HG02970 (cell line): ENCODE measurements at regions not wholly inside any gene's neighbourhood (a gene's known extent, or its start where the extent isn't known, plus 50 kb on each side); places are given as distances from the start of the nearest gene placed in this dataset.

Experiments used
- ATAC-seq: cut with Tn5 transposase; IDR thresholded peaks from one replicate; pipeline ENCODE4 v1.9.1; 2021; ENCODE audit warnings: mild to moderate bottlenecking, moderate library complexity, moderate number of reproducible peaks; ENCODE audit not compliant: unreplicated experiment, low FRiP score

DNA sequence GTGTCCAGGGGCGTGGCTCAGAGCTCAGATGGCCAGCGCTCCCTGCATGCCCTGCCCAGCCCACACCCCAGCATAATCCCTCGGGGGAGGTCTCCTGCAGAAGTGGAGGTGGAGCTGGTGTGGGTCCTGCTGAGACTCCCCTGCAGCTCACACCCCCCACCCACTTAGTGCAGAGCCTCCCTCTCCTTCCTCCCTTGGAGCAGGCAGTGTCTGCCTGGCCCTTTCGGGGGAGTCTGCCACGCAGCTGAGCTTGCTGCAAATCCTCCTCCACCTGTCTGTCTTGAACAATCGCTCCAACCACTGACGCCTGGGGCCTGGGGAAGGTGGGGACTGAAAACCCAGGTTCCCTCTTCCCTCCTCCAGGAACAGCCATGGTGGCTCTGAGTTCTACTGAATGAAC, 219.7 kb upstream of the PPP2R2D start:
- no peak for ATAC-seq

DNA sequence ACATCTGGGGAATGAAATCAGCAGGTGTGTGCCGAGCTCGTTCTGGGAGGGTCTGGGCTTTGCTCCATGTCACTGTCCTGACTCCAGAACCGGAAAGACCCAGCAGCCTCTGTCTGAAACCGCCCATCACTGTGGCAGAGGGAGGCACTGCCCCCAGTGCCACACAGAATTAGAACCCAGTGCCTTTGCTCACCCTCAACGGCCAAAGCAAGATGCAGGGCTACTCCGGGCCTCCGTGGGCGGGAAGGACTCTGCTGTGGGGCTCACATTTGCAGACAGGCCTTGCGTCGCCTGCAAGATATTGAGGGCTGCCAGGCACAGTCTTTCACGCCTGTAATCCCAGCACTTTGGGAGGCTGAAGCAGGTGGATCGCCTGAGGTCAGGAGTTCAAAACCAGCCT, 219.2 kb upstream of the PPP2R2D start:
- no peak for ATAC-seq

DNA sequence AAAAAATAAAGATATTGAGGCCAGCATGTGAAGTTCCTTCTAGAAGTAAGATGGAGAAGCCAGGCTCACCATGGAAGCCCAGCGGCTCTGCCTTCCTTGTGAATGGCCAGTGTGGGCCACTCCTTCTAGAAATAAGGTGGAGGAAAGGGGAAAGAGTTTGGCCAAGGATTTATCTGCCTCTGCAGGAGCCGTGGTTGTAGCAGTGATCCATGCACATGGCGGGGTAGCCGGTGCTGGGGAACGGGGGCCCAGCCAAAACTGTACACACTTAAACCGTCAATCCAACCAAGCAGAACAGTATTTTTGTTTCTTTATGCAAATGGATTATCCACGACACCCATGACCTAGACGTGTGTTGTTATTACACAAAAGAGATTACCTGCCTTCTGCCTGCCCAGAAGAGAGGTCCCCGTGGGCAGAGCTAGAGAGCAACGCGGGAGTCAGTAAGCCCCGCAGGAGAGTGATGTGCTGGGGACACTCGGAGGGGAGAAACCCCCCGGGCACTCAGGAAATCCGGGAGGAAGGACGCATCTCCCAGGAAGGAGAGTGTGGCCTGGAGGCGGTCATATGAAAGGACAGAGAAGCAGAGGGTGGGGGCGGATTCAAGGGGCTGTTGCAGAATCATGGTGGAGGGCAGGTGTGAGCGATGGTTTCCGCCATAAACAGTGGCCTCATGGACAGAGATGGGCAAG, 218.4 kb upstream of the PPP2R2D start:
- no peak for ATAC-seq

DNA sequence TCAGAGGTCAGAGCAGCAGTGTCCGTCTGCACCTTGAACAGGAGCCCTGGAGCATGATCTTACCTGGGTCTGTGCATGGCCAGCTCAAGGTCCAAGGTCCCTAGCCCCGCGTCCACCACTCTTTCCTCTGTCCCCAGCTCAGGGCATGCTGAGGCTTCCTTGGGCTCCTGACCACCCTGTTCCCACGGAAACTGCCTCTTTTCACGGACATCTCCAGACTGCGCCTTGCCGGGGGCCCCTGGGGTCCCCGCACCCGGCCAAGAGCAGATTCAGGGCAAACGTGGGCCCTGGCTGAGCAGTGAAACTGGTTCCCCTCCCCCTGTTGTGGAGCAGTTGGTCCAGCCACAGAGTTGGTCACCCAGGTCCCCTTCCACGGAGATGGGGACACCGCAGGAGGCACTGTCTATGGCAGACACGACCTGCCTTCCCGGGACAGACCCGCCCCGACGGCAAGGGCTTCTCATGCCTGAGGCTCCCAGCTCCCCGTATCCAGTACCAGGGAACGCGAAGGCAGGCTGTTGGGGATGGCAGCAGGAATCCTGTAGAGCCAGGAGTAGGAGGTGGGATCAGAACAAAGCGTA, 217.4 kb upstream of the PPP2R2D start:
- ATAC-seq, result no peak

DNA sequence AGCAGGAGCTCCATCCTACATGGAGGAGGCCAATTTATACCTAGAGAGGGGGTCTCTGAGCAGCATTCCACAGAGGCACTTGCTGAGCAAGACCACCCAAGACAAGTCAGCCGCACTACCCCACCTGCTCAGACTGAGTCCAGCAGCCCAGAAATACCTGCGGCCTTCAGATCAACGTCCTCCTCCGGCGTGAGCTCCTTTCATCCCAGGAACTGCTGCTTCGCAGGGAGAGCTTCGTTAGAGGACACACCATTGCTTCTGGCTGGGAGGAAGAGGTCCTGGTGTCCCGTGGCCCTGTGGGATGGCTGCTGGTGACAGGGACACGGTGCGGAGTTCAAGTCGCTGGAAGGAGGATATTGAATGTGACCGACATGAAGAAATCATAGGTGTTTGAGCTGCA, 216.9 kb upstream of the PPP2R2D start:
- no peak for ATAC-seq

DNA sequence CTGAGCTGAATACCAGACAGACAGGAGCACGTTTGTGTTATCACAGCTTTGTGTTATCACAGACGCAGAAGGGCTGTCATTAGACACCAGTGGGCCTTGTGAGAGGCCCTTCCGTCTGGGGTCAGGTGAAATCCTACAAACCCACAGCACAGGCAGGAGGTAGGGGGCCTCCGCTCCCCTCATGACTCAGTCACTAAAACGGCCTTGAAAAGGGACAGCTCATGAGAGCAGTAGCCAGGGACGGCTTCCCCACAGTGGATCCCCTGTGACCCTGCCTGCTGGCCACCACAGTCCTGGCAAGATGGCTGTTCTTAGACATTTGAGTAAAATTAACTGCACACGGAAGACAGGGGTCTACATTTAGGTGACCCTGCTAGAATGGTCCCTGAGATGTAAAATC, 215.8 kb upstream of the PPP2R2D start:
- ATAC-seq, result no peak

DNA sequence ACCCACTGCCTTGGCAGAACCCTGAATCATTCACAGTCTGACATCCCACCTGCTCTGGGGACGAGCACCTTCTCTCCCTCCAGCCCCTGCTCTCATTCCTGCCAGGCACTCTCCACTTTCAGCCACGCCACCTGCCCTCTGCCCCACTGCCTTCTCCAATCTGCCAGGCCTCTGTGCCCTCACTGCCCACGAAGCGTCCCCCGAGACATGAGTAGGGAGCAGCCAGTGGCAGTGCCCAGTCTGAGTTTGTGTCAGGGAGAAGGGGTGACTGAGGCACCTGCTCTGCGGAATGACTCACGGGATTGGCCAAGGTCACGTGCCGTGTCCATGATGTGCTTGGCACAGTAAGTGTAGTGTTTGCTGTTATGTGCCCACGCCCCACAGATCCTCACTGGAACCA, 215.2 kb upstream of the PPP2R2D start:
- ATAC-seq, result no peak

DNA sequence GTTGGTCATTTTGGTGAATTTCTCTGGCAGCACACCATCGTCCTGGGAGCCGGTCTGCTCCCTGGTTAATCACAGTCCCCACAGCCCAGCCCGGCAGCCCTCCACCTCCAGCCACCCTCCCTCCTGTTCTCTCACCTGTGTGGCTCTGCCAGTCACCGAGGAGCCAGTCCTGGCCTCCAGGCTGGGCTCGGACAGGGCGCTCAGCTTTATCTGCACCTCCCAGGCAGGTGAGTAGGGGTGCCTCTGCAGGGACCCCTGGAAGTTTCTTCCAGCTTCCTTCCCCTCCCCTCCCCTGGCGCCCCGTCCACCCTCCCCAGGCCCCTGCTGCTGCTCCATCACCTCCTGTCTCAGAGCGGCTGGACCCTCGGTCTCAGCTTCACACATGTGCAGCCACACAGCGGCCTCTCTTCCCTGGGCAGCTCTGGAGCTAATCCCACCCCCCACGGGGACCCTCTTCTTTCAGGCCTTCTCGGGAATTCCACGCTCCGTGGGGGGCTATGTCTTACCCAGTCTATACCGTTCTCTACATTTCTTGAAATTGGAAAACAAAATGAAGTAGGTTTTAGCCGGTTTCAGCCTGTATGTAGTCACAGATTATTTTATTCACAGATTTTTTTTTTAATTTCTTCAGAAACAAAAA, 213.9 kb upstream of the PPP2R2D start:
- ATAC-seq, result no peak

DNA sequence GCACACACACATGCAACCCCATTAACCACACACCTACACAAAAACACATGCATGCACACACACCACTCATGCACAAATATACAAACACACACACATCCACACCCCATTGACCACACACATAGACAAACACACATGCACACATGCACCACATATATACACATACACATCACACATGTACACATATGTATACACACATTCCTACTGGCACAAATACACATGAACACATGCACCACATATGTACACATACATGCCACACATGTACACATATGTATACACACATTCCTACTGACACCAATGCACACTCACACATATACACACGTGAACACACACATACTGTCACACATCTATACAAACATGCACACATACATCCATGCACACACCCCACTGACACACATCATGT, 212.5 kb upstream of the PPP2R2D start:
- no peak for ATAC-seq

DNA sequence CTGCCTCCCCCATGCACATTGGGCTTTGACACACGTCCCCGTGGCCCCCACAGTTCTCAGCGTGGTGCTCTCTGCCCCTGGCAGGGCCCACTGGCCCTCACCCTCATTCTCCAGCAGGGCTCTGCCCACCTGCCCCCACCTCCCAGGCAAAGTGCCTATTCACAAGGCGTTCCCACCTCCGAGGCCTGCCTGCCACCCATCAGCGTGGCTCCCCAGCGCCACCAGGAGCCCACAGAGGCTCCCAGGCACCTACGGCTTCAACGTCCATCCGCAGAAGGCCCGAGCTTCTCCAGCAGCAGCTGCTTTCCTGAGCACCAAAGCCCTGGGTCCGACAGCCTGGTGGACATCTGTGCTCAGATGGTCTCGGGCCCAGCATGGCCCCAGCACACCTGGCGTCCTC, 211.8 kb upstream of the PPP2R2D start:
- ATAC-seq, result no peak

DNA sequence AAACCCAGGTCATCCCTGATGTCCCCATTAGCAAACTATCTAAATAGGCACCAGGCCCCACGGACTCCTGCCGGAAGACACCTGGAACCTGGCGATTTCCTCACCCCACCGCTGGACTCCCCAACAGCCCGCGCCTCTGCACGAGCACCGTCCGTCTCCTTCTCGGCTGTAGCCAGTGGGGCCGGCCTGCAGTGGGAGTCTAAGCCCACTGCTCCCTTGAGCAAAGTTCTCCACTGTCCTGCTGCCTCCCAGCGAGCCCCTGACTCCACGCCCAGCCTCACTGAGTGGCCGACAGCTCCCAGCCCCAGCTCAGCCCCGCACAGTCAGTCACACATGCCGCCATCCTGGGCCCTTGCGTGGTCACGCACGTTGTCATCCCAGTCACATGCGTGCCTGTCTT, 211.3 kb upstream of the PPP2R2D start:
- ATAC-seq, result no peak

DNA sequence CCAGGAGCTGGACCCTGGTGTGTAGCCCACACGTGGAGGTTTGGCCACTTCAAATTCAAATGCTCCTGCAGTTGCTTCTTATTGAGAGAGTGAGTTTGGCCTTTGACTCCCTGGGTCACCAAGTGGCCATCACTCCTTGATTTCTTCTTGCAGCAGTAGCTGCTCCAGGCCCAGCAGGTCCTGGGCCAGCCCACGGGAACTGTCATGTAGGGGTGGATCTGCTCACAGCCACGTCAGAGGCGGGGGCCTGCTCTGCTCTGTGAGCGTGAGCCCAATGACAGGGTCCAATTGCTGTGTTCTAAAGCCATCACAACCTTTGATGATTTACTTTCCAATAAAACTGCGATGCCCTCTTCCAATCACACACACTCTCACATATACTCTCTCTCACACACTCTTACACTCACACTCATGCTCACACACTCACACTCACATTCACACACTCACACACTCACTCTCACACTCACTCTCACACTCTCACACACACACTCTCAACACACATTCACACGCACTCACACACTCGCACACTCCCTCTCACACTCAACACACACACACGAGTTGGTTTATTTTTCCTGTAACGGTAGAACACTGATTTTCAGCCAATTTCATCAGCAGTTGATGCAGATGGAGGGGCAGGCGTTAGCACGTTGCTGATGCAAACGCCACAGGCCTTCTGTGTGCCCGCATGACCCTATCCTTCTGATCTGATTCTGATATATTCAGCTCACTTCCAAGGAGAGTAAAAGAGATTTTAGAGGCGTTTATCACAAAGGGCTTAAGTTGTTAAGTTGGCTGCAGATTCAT, 210.7 kb upstream of the PPP2R2D start:
- no peak for ATAC-seq

DNA sequence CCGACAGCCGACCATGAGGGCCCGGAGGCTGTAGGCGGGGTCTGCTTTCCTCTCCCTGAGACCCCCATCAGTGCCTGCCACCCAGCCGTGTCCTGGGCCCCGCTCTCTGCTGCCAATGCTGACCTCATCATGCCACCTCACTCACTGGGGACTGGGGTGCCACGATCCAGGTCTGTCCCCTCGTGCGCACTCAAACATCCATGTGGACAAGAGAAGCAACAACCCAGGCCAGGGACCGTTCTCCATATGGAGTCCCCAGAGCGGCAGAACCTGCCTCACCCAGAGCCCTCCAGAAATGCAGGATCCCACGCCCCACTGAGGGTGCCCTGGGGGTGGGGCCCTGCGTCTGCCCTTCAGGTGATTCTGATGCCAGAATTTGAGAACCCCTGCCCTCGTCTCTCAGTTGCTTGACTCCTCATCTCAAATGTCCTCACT, 210.0 kb upstream of the PPP2R2D start:
- ATAC-seq, result no peak

DNA sequence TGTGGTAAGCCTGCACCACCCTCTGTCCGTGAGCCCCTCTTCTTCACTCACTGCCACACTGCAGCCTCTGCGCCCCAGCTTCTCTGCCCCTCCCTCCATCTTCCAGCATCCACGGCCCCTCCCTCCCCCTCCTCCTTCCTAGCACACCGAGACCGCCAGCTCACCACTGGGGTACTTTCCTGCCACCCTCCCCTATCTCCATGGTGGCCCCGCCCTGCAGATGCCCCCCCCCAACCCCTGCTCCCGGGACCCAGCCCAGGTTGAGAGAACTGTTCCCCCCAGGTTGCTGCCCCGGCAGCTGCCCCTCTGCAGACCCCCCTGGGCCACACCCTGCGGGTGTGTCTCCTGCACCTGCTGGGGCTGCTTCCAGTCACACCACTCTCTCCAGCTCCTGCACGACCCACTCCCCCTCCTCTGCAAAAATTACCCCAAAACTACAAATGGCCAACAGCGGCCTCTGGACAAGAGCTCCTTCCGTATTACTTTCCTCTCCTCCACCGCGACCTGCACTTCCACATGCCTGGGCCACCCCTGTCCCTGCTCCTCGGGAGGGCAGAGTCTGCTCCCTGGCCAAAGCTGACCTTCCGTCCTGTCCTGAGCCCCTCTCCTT, 209.2 kb upstream of the PPP2R2D start:
- no peak for ATAC-seq

DNA sequence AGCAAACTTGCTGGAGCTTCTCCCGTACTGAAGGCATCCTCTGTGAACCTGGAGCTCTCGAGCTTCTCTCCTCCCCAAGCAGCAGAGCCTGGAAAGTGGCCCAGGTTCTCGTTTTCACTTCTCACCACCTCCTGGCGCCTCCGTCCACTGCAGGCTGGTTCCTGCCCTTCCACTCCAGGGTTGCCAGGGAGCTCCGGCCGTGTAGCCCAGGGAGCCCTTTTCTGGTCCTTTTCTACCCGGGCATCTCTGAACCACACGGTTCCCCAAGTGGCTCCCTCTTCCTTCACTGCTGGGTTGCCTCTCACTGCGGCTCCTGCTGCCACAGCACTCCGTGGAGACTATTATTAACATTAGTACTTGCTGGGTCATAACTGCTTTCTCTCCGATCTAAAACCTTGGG, 208.6 kb upstream of the PPP2R2D start:
- ATAC-seq, result no peak

DNA sequence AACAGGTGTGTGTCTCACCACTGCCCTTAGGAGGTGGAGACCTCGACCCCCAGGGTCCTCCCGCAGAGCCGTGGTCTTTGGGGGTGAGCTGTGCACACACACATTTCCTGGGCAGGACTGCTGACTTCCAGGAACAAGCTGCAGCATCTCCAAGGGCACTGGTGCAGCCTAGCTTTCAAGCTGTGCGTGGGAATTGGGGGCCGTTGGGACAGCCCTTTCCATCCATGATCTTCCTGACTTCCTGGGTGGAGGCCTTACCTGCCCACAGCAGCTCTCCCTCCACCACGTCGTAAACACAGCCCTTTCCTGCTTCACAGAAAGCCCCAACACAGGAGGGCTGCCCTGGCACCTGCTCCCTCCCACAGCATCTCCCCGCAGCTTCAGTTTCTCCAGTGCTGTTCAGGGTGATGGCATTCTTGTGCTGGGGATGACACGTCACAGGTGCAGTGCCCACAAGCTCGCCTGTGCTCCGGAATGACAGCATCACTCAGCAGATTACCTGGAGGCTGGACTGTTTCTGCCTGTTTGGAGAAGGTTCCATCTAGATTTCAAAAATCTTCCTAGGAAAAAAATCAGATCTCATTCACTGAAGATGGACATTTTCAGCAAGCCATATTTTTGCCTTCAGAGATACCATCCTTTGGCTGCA, 208.0 kb upstream of the PPP2R2D start:
- ATAC-seq, result no peak

DNA sequence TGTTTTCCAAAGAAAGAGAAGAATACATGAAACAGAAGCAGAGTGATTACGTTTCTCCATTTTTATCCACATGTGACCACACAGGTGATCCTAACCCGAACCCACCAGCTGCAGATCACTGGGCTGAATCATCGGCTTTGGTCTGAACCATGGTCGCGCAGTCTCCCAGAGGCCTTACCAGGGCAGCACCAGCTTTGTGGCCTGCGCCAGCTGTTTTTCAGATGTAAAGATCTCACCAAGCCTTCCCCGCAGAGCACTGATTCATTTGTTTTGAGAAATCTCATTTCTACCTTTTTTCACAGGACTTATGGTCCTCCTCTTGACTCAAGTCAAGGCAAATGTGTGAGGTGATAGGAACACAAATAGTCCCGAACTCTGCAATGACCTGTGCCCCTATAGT, 207.0 kb upstream of the PPP2R2D start:
- ATAC-seq, result no peak

DNA sequence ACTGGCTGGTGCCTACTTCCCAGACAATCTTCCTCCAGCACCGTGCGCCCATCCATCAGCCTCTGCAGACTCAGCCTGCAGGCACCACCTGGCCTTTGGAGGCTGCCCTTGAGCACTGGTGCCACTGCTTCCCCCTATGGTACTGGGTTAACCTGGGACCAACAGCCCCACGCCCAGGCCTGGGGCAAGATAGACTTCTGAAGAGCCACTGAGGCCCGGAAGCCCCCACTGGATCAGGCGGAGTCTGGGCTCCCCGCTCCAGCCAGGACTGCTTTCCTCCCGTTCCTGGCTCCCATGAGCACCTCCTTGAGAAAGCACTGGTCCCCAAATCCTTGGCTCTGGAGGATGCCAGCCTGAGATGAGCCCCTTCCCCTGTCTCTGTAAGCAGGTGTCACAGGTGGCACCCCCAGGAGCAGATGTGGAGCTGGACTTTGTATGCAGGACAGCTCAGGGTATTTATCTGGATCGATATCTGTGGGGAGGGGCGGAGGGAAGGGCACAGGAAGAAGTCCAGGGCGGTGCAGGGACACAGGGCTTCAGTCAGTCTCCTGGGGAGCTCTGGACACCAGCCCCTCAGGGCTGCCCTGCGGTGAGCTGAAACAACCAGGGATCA, 206.5 kb upstream of the PPP2R2D start:
- ATAC-seq, result no peak

DNA sequence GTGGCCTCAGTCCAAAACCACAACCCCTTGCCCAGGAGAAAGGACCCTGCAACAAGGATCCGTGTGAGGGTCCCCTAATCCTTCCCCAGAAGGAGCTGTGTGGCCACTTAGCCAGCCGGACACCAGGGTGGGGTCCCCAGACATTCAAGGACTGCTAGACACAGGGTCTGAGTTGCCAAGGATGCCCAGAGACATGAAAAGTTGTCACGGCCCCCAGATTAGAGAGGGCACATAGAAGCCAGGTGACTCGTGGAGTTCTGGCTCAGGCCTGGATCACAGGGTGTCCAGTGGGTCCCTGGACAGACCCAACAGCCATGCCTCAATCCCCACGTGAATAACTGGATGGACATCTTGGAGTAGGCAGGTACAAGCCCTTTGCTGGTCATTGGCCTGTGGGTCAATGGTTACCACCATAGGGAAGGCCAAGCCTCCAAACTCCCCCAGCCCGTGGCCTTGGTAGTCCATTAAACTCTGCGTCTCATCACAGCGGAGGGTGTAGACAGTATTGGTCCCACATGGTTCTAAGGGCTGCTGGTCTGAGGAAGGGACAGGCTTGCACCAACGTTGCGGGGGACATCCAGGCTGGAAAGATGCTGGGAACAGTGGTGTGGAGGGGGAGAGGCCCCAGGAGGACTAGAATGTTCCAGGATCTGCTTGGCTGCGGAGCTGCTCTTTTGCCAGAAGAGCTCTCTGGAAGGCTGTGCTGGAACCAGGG, 205.9 kb upstream of the PPP2R2D start:
- no peak for ATAC-seq
